ENCODE measurements at regions not wholly inside any gene's neighbourhood (a gene's known extent, or its start where the extent isn't known, plus 50 kb on each side); places are given as distances from the start of the nearest gene placed in this dataset.

- no peak for DNase-seq
Observed at GRCh38 chr6:21478883-21479539, 114.5 kb upstream of the SOX4 start.

GRCh38 chr6:21486115-21486514, 107.4 kb upstream of the SOX4 start:
- DNase-seq, result no peak

DNA sequence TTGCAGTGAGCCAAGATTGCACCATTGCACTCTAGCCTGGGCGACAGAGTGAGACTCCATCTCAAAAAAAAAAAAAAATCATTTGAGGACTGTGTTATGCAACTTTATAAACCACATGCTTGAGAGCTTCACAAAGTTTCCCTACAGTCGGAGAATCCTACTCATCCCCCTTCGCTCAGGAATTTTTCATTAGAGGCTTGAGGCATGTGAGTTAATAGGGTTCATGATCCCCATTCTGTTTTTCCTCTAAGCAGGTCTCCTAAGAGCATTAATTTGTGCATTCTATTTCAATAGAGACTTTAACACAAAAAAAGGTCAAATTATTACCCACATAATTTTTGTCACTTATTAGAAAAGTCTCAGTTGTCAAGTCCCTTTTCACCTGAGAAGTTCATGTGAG, 103.7 kb upstream of the SOX4 start:
- DNase-seq, result no peak

DNA sequence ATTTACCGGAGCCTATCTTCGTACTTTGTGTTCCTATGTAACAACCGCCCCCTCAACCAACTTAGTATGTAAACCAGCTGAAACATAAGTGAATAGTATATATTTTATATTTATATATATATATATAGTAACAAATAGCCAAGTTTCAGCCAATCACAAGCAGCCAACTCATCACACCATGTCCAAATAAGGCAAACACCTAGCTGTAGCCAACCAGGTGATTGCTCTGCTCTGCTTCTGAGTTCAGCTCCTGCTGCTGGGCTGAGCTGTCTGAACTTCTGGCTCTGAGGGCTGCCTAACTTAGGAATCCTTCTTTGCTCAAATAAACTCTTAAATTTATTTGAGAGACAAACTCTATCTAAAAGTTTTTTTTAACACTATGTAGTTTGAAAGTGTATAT, 101.6 kb upstream of the SOX4 start:
- DNase-seq, result no peak

DNA sequence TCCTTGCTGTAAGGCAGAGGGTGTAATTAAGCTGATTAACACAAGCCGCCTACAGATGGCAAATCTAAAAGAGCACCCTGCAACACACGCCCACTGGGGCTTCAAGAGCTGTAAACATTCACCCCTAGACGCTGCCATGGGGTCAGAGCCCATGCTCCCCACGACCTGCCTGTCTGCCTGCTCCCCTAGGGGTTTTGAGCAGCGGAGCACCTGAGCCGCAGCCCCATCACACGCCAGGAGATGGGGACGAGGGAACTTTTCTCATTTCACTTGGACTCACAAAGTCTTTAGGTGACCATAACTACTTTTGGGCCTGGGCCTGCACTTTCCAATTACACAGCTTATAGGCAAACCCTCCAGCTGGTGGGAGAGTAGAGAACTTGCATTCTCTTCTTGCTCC, 99.0 kb upstream of the SOX4 start:
- no peak for DNase-seq

DNA sequence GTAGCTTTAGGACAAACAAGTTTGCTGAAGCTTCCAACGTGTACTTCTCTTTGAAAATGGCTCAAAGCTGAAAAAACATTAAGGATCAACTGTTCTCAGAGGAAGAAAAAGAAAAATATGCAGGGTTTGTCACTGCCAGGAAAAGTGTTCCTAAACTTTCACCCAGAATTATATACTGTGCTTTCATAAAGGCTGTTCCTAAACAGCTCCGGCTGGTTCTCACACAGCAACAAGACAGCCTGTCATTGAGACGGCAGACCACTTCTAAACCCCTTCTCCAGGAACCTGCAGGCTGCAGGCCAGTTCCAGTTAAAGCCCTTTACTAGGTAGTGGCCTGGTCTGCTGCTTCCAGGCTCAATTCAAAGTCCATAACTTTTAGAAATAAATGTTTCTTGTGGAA, 97.4 kb upstream of the SOX4 start:
- no peak for DNase-seq

DNA sequence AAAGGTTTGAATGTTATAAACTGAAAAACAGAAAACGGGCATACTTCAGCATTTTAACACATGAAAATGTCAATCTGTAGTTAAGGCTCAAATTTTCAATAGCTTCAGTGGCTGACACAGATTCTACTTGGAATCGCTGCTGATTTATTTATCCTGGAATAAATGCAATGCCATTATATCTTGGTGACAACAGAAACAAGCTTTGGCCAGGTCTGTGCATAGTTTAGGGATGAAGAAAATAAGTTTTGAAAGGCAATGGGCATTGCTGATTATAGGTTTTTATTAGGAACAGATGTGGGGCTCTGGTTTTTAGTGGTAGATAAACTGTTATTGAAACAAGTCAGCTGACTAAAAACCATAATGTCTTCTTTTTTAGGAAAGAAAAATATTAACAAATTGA, 96.8 kb upstream of the SOX4 start:
- no peak for DNase-seq

GRCh38 chr6:21500314-21501020, 93.1 kb upstream of the SOX4 start:
- no peak for DNase-seq

GRCh38 chr6:21501021-21501354, 92.6 kb upstream of the SOX4 start:
- DNase-seq, result no peak

DNA sequence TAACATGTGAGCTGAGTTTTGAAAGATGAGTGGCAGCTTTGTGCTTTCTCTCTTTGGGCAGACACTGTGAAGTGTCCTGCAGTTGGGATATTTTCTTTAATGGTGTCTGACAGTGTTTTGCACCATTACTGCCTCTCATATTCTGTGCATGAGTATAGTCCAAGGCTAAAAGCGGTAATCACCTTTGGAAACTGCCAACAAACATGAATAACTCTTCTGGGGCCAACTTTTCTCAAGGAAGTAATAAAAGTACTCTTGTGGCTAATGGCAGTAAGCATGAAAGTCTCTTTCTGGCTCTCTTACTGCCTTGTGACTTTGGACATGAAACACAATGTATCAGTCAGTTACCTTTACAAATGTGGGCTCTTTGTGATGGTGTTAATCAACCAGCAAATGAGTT, 91.7 kb upstream of the SOX4 start:
- DNase-seq, result no peak

- DNase-seq, result no peak
Observed at GRCh38 chr6:21502682-21503081, 90.9 kb upstream of the SOX4 start.

DNA sequence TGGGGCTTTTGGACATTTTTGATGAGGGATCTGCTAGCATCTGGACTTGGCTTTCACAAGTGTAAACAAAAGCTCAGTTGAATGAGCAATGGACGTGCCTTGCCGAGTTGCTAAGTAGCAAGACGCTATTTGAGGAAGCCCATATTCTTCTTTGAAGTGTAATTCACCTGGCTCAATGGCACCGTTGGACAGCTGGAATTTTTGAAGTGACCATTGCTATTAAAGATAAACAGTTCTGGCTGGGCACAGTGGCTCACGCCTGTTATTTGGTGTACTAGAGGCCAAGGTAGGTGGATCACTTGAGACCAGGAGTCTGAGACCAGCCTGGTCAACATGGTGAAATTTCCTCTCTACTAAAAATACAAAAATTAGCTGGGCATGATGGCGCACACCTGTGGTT, 88.8 kb upstream of the SOX4 start:
- DNase-seq, result no peak

- no peak for DNase-seq
Observed at GRCh38 chr6:21505574-21505990, 88.0 kb upstream of the SOX4 start.

DNA sequence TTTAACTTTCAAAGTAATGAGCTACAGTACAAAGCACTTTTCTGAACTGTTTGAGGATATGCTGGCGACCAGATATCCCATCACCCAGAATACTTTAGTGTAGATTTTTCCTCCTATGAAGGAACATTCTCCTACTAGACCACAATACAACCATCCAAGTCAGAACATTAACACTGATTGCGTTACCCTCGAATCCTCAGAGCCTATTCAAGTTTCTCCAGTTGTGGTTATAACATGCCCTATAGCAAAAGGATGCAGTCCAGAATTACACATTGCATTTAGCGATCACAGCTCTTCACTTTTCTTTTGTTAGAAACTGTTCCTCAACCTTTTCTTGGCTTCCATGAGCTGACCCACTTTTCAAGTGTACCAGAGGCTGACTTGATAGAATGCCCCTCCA, 87.4 kb upstream of the SOX4 start:
- no peak for DNase-seq

DNA sequence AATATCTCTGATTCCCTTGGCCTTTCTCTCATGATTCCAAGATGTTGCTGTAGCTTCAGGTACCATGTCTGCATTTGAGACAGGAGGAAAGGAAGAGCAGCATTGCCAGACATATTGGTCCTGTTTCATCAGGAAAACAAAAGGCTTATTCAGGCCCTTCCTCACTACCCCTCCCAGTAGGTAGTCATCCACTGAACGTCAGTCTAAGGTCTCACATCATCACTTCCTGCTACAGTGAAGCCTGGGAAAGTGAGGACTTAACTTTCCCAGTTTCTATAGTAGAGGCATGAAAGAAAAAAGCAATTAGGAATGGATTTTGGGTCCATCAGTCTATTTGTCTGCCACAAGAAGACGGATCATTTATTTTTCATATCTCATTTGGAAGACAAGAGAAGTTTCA, 85.7 kb upstream of the SOX4 start:
- DNase-seq, result no peak

- DNase-seq, result no peak
Observed at GRCh38 chr6:21508753-21509152, 84.8 kb upstream of the SOX4 start.

- DNase-seq, result no peak
Observed at GRCh38 chr6:21511891-21512550, 81.5 kb upstream of the SOX4 start.

GRCh38 chr6:21514288-21514687, 79.3 kb upstream of the SOX4 start:
- DNase-seq, result no peak

DNA sequence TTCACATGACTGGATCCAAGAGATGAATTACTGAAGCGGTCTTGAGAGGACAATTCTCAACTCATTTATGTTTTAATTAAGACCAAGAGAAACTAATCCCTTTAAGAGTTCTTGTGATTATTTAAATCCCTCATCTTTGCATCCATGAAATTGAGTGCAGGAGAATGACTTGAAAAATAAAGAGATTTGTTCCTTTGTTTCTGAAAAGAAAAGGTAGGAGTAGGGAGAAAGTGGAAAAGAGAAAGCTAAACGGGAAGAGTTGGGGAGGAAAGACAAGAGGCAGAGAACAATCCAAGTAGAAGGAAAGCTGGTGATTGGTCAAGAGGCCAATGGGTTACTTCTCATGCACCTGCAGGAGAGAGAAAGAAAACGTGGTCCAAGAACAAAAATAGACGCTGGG, 75.2 kb upstream of the SOX4 start:
- DNase-seq, result no peak

DNA sequence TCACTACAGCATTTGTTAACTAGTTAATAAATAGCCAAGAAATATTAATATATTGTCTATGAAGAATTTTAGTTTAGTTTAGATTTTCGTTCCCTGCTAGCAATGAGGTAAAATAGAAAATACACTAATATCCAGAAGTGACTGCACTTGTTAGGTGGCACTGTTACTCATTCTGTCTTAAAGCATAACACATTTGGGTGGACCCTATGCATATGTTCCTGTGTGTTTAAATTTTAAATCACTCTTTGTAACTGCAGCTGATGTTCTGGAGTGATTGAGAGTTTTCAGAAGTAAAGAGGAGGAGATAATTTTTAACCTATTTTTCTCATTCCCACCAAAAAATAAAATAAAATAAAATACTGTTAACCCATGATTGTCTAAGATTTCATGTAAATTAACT, 73.9 kb upstream of the SOX4 start:
- DNase-seq, result no peak

DNA sequence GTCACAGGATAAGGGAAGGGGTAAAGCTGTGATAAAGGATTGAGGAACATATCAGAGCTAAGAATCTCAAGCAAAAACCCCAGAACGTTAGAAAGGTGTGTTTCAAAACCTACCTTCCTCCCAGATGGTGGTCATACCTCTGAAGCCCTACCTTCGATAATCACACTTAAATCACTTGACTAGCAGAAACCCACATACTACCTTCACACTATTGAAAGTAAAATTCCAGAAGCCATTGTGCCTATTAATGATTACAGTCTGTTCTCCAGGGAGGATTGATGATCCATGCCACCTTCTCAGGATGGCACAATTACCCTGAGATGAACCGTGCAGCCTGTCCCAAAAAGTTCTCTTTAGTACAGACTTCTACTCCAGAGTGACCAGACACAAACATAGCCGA, 72.3 kb upstream of the SOX4 start:
- no peak for DNase-seq

DNA sequence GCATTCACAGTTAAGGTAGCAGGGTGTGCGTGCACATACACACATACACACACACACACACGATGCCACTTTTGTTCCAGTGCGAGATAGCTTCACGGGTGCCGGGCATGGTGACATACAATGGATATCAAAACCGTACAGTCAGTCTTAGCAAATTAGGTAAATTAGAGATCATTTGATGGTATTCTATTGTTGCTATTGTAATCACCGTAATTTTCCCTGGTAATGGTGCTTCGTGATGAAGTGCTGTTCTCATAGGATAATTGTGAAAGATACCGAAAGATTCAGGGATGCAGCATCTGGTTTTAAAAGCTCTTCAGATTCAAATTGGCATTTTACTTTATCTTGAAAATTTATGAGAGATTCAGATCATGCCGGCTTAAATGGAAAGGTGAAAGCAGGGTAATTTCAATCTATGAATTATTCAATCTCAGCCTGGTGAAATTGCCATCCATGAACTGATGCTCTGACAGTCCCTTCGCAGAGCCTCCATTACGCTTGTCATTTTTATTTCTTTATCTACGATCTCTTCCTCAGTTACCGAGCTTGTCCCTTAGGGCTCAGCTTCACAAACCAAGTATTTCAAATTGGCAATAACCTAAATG, 71.3 kb upstream of the SOX4 start:
- no peak for DNase-seq

- no peak for DNase-seq
Observed at GRCh38 chr6:21522797-21523456, 70.6 kb upstream of the SOX4 start.

GRCh38 chr6:21523652-21524051, 69.9 kb upstream of the SOX4 start:
- DNase-seq, result no peak
